PC-9 (cell line): ENCODE measurements at regions not wholly inside any gene's neighbourhood (a gene's known extent, or its start where the extent isn't known, plus 50 kb on each side); places are given as distances from the start of the nearest gene placed in this dataset.

Source experiments
- EZH2 ChIP-seq: fragments of 200-600 bp; sonication (generic); IDR thresholded peaks from 2 replicates; pipeline ENCODE4 v1.8.0; 2017; ENCODE audit warnings: antibody characterized with exemption, low read depth
- TF ChIP-seq, protein P1 (sequence below): fragments of 200-600 bp; sonication (generic); conservative IDR thresholded peaks from 2 replicates; pipeline ENCODE4 v1.6.1; 2017; ENCODE audit warnings: mixed run types, antibody characterized with exemption, mild to moderate bottlenecking, moderate library complexity

DNA sequence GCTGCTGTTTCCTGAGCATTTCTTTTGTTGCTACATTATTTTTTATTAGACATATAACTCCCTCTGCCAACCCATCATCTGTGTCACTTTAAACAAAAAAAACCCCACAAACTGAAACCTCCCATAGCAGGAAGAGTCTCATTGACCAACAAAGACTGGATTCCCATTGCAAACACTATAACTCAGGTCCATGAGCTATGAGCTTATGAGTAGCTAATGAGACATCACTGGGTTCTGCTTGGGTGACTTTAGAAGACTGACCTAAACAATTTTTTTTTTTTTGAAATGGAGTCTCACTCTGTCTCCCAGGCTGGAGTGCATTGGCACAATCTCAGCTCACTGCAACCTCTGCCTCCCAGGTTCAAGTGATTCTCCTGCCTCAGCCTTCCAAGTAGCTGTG, 212.8 kb downstream of the LTN1 start:
- TF ChIP-seq, protein P1, sequence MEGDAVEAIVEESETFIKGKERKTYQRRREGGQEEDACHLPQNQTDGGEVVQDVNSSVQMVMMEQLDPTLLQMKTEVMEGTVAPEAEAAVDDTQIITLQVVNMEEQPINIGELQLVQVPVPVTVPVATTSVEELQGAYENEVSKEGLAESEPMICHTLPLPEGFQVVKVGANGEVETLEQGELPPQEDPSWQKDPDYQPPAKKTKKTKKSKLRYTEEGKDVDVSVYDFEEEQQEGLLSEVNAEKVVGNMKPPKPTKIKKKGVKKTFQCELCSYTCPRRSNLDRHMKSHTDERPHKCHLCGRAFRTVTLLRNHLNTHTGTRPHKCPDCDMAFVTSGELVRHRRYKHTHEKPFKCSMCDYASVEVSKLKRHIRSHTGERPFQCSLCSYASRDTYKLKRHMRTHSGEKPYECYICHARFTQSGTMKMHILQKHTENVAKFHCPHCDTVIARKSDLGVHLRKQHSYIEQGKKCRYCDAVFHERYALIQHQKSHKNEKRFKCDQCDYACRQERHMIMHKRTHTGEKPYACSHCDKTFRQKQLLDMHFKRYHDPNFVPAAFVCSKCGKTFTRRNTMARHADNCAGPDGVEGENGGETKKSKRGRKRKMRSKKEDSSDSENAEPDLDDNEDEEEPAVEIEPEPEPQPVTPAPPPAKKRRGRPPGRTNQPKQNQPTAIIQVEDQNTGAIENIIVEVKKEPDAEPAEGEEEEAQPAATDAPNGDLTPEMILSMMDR: no peak
- no peak for TF ChIP-seq EZH2
